GM19043 (cell line): ENCODE measurements at regions not wholly inside any gene's neighbourhood (a gene's known extent, or its start where the extent isn't known, plus 50 kb on each side); places are given as distances from the start of the nearest gene placed in this dataset.
"Not testable (repeated sequence)": the region's sequence is repeated elsewhere in the genome, so short reads cannot be mapped to it uniquely, and the experiment has no call there.

Experiments
- ATAC-seq: cut with Tn5 transposase; IDR thresholded peaks from one replicate; pipeline ENCODE4 v1.9.1; 2021; ENCODE audit warnings: low read depth; ENCODE audit not compliant: unreplicated experiment

GRCh38 chr7:6986892-6987291, 160.8 kb upstream of the CCZ1B start:
- not testable (repeated sequence) for ATAC-seq

DNA sequence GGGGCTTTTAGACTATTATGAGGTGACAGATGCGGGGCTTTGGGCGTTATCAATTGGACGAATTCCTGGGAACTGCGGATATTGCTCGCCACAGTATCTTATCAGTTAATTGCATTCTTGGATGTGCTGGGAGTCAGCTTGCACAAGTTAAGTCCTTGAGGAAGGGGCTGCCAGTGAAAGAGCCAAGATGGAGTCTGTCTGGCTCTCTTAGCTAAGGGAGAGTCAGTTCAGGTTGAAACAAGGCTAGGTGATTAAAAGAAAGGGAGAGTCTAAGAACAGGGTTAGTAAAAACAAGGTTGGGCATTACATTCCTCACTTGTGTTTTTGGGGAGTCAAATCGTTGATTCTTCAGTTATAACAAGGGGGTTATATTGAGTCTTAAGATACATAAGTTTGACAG, 162.5 kb upstream of the CCZ1B start:
- not testable (repeated sequence) for ATAC-seq

DNA sequence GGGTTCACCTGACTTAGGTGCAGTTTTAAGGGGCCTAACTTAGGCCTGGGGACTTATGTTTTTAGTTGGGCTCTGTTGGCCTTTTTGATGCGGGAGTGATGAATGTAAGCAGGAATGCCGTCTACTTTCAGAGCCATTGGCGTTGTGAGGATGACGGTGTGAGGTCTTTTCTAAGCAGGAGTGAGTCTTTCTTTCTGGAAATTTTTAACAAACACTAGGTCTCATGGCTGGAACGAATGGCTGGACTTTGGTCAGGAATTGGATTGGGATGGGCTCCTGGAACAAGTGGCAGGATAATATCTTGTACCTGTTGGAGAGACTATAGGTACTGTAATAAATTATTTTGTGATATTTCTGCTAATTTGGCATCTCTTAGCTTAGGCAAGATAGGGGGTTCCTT, 163.9 kb upstream of the CCZ1B start:
- ATAC-seq: not testable (repeated sequence)

GRCh38 chr7:6990426-6991152, 164.5 kb upstream of the CCZ1B start:
- not testable (repeated sequence) for ATAC-seq

GRCh38 chr7:6991169-6991611, 165.1 kb upstream of the CCZ1B start:
- ATAC-seq: not testable (repeated sequence)

- not testable (repeated sequence) for ATAC-seq
Measured at GRCh38 chr7:6991686-6992085, 165.6 kb upstream of the CCZ1B start.

- ATAC-seq: not testable (repeated sequence)
Measured at GRCh38 chr7:6992133-6992532, 166.1 kb upstream of the CCZ1B start.

DNA sequence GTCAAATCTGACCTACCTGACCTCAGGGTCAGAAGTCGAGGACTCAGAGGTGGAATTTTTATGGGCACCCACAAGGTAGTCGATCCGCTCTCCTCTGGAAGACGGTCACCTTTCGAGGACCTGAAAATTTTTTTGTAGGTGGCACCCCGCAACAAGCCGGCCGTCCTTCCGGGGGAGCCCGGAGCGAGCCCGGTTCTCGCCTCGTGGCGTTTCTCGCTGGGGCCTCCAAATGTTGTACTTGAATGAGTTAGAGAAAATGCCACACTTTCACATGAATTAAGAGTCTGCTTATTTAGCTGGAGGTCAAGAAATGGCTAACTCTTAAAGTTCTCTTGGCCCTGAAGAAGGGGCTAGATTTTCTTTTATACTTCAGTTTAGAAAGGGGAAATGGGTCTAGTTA, 169.0 kb upstream of the CCZ1B start:
- not testable (repeated sequence) for ATAC-seq

DNA sequence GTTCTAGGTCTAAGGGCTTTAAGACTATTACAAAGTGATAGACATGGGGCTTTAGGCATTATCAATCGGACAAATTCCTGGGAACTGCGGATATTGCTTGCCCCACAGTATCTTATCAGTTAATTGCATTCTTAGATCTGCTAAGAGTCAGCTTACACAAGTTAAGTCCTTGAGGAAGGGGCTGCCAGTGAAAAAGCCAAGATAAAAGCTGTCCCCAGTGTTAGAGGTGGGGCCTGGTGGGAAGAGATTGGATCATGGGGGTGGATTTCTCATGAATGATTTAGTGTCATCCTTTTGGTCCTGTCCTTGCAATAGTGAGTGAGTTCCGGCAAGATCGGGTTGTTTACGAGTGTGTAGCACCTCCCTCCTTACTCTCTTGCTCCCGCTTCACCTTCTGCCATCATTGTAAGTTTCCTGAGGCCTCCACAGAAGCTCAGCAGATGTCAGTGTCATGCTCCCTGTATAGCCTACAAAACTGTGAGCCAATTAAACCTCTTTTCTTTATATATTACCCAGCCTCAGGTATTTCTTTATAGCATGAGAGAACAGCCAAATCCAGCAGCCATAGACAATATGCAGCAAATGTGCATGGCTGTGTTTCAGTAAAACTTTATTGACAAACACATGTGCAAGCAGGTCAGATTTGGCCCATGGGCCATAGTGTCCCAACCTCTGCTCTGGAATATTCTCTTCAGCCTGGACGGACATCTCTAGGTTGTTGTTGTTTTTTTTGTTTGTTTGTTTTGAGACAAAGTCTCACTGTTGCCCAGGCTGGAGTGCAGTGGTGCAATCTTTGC, 169.6 kb upstream of the CCZ1B start:
- not testable (repeated sequence) for ATAC-seq

GRCh38 chr7:6999067-6999666, 173.1 kb upstream of the CCZ1B start:
- ATAC-seq: not testable (repeated sequence)

GRCh38 chr7:7002418-7003062, 176.5 kb upstream of the CCZ1B start:
- ATAC-seq: no peak

DNA sequence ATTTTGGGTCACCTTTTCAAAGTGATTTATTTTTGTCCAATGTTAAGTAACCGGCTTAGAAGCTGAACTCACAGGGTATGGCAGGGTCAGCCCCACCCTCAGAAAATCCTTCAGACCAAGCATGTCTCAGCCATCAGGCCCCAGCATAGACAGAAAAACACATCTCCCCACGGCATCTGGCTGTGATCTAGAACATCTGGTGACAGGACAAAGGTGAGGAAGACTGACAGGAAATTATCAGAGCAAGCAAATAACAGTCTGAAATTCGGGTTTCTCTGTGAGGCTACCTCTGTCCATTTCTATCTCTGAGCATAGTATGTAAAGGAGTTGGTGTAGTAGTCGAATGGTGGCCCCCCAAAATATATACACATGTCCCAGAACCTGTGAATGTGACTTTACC, 177.0 kb upstream of the C1GALT1 start:
- ATAC-seq: no peak

DNA sequence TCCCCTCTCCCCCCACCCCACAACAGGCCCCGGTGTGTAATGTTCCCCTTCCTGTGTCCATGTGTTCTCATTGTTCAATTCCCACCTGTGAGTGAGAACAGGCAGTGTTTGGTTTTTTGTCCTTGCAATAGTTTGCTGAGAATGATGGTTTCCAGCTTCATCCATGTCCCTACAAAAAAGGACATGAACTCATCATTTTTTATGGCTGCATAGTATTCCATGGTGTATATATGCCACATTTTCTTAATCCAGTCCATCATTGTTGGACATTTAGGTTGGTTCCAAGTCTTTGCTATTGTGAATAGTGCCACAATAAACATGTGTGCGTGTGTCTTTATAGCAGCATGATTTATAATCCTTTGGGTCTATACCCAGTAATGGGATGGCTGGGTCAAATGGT, 176.4 kb upstream of the C1GALT1 start:
- not testable (repeated sequence) for ATAC-seq

DNA sequence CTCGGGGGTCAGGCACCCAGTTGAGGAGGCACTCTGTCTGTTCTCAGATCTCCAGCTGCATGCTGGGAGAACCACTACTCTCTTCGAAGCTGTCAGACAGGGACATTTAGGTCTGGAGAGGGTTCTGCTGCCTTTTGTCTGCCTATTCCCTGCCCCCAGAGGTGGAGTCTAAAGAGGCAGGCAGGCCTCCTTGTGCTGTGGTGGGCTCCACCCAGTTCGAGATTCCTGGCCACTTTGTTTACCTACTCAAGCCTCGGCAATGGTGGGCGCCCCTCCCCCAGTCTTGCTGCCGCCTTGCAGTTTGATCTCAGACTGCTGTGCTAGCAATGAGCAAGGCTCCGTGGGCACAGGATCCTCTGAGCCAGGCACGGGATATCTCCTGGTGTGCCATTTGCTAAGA, 171.1 kb upstream of the C1GALT1 start:
- not testable (repeated sequence) for ATAC-seq

DNA sequence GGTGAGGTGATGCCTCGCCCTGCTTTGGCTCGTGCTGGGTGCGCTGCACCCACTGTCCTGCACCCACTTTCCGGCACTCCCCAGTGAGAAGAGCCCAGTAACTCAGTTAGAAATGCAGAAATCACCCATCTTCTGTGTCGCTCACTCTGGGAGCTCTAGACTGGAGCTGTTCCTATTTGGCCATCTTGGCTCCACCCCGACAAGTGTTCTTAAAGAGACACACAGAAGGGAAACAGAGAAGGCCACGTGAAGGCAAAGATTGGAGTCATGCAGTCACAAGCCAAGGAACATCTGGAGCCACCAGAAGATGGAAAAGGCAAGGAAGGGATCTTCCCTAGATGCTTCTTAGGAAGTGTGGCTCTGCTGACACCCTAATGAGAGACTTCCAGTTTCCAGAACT, 170.6 kb upstream of the C1GALT1 start:
- ATAC-seq: not testable (repeated sequence)

- no peak for ATAC-seq
Measured at GRCh38 chr7:7014827-7015595, 167.3 kb upstream of the C1GALT1 start.

DNA sequence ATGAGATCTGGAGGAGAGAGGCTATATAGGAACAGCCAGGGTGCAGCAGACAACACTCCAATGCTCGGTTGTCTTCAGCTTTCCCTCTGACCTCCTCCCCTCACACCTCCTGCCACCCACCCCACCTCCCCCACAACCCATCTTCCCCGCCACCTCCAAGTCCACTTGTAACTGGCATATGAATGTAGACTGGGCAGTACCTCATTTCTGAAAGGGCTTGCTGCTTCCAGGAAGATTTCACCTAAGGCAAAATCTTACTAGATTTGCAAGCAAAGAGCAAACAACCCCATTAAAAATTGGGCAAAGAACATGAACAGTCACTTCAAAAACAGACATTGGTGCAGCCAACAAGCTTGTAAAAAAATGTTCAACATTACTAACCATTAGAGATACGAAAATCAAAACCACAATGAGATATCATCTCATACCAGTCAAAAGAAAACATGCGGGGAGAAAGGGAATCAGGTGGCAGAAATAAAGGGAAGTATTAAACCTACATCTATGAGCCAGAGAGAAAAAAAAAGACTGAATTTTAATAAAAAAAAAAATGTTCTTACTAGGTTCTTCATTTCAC, 164.6 kb upstream of the C1GALT1 start:
- ATAC-seq: no peak

GRCh38 chr7:7018290-7018689, 164.1 kb upstream of the C1GALT1 start:
- ATAC-seq: no peak

GRCh38 chr7:7032221-7032620, 150.1 kb upstream of the C1GALT1 start:
- ATAC-seq: no peak

GRCh38 chr7:7035851-7036250, 146.5 kb upstream of the C1GALT1 start:
- ATAC-seq: no peak
